HG03558 (cell line): ENCODE measurements at regions not wholly inside any gene's neighbourhood (a gene's known extent, or its start where the extent isn't known, plus 50 kb on each side); places are given as distances from the start of the nearest gene placed in this dataset.

Experiments used
- ATAC-seq: cut with Tn5 transposase; IDR thresholded peaks from one replicate; pipeline ENCODE4 v1.9.1; 2021; ENCODE audit warnings: moderate number of reproducible peaks; ENCODE audit not compliant: unreplicated experiment; ENCODE audit errors: extremely low read depth

- no peak for ATAC-seq
Measured at GRCh38 chr4:14834382-14834781, 167.9 kb upstream of the CPEB2 start.

GRCh38 chr4:14835288-14835687, 167.0 kb upstream of the CPEB2 start:
- no peak for ATAC-seq

DNA sequence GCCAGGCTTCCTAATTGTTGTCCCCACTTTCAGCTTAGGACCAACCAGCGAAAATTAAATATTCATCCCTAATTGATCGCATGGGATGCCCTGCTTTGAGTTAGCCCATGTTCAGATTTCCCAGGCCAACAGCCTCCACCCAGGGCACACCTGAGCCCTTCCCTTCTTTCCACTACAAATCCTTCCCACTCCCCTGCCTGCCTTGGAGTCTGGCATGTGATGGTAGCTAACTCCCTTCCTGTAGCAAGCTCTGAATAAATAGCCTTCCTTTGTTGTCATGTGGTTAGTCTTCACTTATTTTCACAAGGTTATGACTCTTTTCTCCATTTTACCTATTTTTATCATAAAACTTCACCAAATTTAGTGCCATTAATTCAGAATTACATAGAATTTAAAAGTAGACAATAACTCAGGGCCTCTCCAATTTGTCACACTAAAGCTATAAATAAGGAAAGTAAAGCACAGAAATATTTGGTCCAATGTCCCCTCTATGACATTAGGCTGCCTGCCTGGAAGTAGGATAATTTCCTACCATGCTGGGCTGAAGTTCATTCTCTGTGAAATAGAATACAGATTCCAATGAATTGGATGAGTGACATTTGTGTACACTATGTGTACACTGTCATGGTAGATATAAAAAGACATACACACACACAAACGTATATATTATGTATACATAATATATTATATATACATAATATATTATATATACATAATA, 166.4 kb upstream of the CPEB2 start:
- no peak for ATAC-seq

GRCh38 chr4:14837860-14838259, 164.4 kb upstream of the CPEB2 start:
- no peak for ATAC-seq

DNA sequence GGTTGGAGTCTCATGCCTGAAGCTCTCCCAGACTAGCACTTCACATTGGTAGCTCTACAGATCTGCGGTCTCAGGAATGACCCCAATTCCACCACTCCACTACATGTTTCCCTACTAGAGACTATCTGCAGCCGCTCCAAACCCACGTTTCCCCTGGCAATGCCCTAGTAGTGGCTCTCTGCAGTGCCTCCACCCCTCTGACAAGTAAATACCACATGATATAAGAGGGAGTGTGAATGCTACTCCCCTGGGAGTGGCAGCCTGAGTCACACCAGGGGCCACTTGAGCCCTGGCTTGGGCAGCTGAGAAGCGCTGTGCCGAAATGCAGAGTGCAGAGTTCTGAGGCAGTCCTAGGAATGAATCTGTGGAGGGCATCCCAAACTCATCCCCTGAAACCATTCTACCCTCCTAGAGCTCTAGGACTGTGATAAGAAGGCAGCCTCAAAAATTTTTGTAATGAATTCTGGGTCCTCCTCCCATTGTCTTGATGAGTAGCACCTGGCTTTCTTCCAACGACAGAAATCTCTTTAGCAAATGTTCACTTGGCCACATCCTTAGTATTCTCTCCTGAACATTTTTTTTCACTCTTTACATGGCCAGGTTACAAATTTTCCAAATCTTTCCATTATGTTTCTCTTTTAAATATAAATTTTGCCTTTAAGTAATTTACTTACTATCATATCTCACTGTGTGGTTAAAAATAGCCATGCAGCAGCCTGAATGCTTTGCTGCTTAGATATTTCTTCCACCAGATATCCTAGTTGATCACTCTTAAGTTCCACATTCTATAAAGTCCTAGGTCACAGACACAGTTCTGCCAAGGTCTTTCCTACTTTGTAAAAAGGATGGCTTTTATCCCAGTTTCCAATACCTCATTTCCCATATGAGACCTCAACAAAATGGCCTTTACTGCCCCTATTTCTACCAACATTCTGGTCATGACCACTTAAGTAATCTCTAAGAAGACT, 160.2 kb upstream of the CPEB2 start:
- ATAC-seq, result no peak

DNA sequence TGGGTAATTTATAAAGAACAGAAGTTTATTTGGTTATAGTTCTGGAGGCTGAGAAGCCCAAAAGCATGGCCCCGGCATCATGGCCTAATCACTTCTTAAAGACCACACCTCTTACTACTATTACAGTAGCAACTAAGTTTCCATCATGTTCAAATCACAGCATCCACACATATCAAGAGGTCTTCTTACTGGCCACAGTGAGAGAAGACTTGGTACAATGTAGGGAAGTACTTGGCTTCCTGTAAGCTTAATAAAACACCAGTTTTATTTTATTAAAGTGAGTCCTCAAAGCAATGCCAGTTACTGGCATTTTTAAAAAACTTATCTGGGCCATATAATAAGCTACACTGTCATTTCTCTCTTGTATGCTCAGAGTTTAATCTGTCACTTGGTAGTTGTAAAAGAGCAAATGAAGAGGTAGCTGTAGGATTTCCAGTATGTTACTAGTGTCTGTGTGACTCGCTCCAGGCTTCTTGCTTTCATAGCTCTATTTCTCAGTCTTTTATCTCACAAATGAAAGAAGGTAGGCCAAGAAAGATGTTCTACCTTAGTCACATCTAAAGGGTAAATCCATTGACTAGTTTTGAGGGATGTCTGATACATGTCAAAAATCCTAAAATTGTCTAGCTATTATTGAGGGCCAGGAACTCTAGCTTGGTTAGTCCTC, 159.2 kb upstream of the CPEB2 start:
- no peak for ATAC-seq

DNA sequence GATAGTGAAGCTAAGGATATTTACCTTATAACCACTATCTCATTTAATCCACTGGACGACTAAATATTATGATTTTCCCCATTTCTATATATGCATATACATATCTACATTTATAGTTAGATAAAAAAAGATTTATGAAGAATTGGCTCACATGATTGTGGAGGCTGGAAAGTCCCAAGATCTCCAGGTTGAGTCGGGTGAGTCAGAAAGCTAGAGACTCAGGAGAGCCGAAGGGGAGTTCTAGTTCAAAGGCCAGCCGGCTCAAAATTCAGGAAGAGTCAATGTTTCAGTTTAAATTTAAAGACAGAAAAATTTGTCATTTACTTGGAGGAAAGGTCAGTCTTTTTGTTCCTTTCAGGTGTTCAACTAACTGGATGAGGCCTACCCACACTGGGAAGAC, 158.2 kb upstream of the CPEB2 start:
- ATAC-seq, result no peak

DNA sequence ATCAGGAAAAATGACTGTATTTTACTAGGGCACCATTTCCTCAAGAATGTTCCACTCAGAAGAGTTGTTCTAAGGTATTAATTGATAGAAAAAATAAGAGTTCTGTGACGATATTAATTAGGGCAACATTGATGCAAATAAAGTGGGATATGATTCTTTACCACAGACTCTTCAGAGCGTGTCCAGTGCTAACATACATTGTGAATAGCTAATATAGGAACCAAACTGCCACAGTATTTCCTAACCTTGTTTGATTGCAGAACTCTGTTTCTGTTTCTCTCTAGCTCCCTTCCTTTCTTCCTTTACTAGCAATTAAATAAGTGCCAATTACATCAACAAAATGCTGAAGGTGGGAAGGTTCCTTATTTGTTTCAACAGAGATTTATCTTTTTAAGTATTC, 154.1 kb upstream of the CPEB2 start:
- no peak for ATAC-seq

DNA sequence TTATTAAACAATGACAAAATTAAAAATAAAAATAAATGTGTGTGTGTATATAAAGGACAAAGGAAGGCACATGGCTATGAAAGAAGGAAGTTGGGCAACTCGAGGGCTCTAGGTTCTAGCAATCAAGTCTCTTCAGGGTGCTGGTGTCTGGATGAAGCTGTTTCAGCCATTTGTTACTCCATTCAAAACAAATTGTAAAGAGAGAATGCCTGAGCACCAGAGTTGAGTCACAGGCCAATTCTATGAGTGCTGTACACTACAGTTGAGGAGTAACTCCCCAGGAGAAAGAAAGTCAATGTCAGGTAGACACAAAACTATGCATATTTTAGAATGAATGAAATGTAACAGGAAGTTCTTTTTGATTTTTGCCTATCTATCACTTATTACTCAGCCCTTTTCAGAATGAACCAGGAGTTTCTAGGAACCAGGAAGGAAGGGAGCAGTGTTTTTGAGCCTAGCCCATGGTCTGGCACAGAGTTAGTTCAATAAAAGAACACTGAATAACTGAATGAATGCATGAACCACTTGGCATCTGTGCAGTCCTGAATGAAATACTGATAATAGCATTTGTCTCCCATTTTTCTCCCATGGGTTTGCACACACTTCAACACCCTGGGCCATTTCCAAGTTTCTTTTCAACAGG, 151.7 kb upstream of the CPEB2 start:
- no peak for ATAC-seq

- ATAC-seq, result no peak
Measured at GRCh38 chr4:14853176-14853943, 148.9 kb upstream of the CPEB2 start.

DNA sequence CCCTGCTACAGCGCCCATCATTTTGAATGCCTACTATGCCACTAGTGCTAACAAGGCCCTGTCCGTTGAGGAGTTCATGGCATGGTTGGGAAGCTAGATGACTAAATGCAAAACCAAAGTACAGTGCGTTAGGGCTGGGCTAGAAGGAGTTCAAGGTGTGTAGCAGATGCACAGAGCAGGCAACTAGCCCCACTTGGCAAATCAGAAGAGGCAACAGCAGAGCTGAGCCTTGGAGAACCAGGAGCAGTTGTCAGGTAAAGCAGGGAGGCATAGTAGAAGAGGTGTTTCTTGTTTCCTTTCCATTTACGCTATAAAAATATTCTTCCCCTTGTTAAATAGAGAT, 146.6 kb upstream of the CPEB2 start:
- no peak for ATAC-seq

DNA sequence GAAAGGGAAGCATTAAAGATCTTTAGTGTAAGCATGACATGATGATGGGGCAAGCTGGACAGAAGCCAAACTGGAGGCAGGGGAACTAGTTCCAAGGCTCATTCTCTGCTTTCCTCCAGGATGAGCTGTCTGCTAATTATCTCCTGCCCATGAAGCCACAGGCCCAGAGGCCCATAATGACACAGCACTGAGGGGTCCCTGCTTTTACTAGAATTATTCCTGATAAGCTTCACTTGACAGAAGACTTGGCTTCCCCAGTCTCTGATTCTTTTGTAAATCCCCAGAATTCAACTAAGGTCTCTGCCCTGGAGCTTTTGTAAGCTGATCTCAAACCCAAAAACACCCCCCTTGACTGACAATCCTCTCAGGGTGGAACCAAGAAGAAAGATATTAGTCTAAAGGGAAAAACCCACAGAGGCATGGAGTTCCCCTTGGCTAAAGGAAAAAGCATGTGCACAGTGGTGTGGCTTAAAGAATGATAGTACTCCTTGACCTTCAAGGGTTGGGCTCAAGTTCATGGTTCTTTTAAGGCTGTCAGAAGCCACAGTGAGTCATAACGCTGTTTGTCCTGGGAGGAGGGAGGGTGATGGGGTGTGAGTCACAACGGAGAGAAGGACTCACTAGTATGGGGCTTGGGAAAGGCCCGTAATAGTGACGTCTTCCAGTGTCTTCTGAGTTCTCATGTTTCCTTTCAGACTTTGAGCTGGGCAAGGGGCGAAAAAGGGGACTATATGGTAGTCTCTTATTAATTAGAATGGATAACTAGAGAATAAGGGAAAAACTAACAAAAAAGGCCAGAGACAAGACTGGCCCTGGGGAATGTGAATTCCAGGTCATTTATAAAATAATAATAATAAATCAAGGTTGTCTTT, 146.0 kb upstream of the CPEB2 start:
- peak; percentile 96 for ATAC-seq

GRCh38 chr4:14856934-14857235, 145.4 kb upstream of the CPEB2 start:
- no peak for ATAC-seq

DNA sequence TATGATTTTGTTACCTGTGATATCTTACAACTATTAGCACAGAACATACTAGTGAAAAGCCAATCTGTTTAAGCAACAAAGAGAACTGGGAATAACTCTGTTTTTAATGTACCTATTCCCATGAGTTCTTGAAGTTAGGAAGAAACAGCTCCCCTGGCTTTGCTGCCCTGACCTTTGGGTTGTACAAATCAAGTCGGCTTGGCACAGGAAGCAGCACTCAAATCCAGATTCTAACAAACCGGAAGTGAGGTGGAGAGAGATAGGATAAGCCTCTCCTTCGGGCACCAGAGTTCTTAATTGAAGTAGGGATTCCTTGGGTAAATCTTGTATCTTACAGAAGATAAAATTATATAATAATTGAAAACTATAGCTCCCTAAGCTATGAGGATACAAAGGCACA, 144.8 kb upstream of the CPEB2 start:
- ATAC-seq, result no peak

- ATAC-seq, result no peak
Measured at GRCh38 chr4:14857981-14858380, 144.3 kb upstream of the CPEB2 start.

DNA sequence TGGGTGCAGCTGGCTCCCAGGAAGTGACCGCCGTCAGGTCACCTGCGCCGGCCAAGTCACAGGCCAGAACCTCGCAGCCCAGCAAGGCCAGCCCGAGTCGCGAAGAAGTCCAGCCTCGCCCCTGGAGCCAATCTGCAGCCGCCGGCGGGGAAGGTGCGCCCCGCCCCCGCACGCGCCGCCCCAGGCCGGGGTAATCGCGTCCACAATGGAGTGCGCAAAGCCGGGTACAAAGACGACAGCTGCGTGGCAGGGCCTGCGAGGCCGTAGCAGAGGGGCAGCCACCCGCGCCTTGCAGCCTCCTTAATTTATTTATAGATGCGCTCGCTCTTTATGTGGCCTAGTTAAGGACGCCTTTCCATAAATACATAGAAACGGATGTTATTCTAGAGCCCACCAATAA, 139.4 kb upstream of the CPEB2 start:
- no peak for ATAC-seq

GRCh38 chr4:14863418-14864364, 138.6 kb upstream of the CPEB2 start:
- ATAC-seq, result no peak

DNA sequence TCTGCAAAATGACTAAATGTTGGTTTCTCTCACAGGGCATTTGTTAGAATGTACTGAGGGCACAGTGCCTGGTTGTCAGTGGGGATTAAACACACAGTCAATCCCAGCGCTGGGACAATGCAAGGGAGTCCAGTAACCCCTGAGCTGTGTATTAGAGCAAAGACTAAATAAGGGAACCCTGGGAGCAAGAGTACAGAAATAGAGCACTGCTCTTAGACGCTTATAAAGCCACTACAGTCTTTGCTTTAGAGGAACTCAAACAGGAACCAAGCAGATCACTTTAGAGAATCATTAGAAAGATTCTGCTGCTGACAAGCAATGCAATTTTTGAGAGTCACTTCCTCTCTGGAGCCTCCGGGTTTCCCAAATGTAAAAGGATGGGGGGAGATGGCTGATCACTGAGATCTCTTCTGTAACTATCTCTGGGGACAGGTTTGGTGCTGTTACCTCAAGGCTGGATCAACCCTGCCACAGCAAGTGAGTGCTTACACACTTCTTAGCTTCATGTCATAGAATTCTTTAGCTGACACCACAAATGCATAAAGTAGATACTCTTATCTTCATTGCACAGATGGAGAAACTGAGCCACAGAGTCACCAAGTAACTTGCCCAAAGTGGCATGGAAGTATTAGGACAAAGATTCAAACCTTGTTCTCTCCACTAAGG, 137.8 kb upstream of the CPEB2 start:
- no peak for ATAC-seq
